Right cardiac atrium (tissue), 5 donors: ENCODE measurements at regions not wholly inside any gene's neighbourhood (a gene's known extent, or its start where the extent isn't known, plus 50 kb on each side); places are given as distances from the start of the nearest gene placed in this dataset.
"Not testable (repeated sequence)": the region's sequence is repeated elsewhere in the genome, so short reads cannot be mapped to it uniquely, and the experiment has no call there.

Experiments
- ATAC-seq, 2 donors: fragments of 200-7000 bp; cut with Tn5 transposase; one replicate each; pipeline versions ENCODE4 v1.8.0 to v1.9.1; 2020; ENCODE audit warnings: moderate library complexity in 2 of 2, mild to moderate bottlenecking in 1 of 2
- DNase-seq, 3 donors: peaks; one replicate each; pipeline ENCODE4 v3.0.0-alpha.2; 2020
- H3K27ac ChIP-seq: one replicate; pipeline ENCODE4 v1.5.1; 2013; ENCODE audit warnings: mild to moderate bottlenecking, low read length, control low read depth, moderate library complexity
- H3K27me3 ChIP-seq: one replicate; pipeline ENCODE4 v1.6.1; 2013; ENCODE audit not compliant: control insufficient read depth, insufficient read depth
- H3K4me1 ChIP-seq: one replicate; pipeline ENCODE4 v1.6.1; 2013; ENCODE audit warnings: low read length; ENCODE audit not compliant: control insufficient read depth, insufficient read depth
- H3K4me3 ChIP-seq: one replicate; pipeline ENCODE4 v1.5.1; 2013; ENCODE audit warnings: low read length, control low read depth
- H3K9me3 ChIP-seq: one replicate; pipeline ENCODE4 v1.6.1; 2013; ENCODE audit warnings: low read length; ENCODE audit not compliant: control insufficient read depth
- WGBS: extraction: QIAGEN DNeasy Blood & Tissue Kit; methylation state at CpG from one replicate; pipeline ENCODE4 v1.1.7; 2013; 5-methylcytosine and 5-hydroxymethylcytosine counted together
- intact Hi-C, 4 donors: fragments of 100-400 bp; cut with DNase I; formaldehyde crosslinking; loops; one replicate each; pipeline versions ENCODE4 v1.11.0 to v1.14.0; 2022 to 2023
- donor health status: healthy with polysubstance abuse.
- donor health status: DM: no; HTN: yes; CAD: no.
- donor health status: DM: no; HTN: no; CAD: no.
- donor health status: DM: no; HTN: yes; CAD: no; lungs with severe emphysema.
- donor health status: DM: yes; HTN: yes; CAD: no.

DNA sequence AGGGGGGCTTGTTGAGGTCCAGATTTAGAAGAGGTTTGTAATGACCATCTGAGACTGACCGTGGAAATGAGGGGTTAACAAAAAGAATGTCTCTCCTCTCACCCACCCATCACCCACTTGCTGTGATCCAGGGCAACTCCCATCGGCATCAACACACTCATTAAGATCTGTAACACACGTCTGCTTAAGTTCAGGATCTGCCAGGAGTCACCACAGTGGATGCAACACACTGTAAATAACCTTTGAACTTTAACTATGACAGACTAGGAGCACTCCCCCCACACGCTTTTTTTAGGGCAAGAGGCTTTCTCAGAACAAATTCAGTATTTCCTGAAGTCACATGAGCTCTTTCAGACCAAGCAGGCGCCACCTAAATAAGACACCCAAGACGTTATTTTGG, 301.9 kb downstream of the ANAPC1 start:
- ATAC-seq, DNase-seq, H3K27ac ChIP-seq, H3K27me3 ChIP-seq, intact Hi-C loops, H3K4me3 ChIP-seq, H3K4me1 ChIP-seq, H3K9me3 ChIP-seq: not testable (repeated sequence)
- 80% methylated on average over 6 of the region's 6 CpGs for WGBS

DNA sequence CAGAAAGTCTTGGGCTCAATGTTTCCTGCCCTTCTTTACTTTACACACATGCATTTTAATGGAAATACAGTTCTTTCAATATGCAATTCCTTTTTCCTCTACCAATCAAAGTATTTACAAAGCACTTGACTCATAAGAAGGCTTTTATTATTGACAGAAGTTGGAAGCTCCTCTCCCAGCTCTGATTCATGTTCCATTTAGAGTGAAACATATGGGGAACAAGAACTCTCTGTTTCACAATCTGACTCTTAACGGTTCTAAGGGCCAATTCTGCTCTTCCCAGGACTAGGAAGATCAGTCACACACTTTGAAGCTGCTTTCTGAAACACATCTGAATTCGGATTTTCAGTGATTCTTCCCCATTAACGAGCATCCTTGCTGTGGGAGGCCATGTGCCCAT, 300.5 kb downstream of the ANAPC1 start:
- H3K4me1 ChIP-seq, H3K27ac ChIP-seq, intact Hi-C loops, DNase-seq, H3K27me3 ChIP-seq, H3K4me3 ChIP-seq, ATAC-seq, H3K9me3 ChIP-seq: not testable (repeated sequence)
- no CpG with 5 or more reads among the region's 3 CpGs for WGBS

DNA sequence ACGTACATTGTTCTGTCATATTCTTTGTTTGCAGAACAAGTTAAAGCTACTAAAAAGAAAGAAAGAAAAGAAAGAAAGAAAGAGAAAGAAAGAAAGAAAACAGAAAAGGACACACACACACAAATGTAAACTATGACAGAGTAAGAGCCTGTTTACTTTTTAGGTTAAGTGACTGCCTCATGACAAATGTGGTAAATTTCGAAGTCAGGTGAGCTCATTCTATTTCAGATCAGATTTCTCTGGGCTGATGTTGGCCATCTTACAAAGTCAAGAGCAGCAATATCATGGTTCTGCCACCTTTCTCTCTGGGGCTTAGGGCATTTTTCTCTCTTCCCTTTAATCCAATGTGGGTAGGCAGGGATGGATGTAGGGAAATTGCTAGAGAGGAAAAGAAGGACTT, 299.5 kb downstream of the ANAPC1 start:
- H3K27ac ChIP-seq, ATAC-seq, H3K4me1 ChIP-seq, H3K9me3 ChIP-seq, H3K4me3 ChIP-seq, intact Hi-C loops, DNase-seq, H3K27me3 ChIP-seq: not testable (repeated sequence)
- 89% methylated on average over 1 of the region's 2 CpGs for WGBS

DNA sequence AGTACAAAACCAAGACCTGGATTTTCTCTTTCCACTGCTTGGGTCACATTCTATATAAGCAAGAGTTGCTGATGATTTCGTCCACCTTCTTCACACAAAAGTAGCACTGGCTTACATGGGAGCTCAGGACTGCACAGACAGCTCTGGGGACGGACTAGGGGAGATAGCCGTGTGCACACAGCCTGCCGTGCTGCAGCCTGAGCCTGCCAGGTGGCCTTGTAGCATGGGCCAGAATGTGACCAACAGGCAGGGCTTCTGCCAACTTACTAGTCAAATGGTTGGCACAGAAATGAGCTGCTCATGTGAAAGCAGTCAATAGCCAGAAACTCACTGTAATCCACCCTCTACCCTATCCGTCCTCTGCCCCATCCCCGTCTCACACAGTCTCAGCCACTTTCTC, 299.0 kb downstream of the ANAPC1 start:
- DNase-seq, intact Hi-C loops, H3K9me3 ChIP-seq, H3K4me1 ChIP-seq, H3K4me3 ChIP-seq, H3K27ac ChIP-seq, H3K27me3 ChIP-seq: not testable (repeated sequence)
- WGBS: 80% methylated on average over 6 of the region's 6 CpGs
- ATAC-seq: peak; percentile 40 to 48

DNA sequence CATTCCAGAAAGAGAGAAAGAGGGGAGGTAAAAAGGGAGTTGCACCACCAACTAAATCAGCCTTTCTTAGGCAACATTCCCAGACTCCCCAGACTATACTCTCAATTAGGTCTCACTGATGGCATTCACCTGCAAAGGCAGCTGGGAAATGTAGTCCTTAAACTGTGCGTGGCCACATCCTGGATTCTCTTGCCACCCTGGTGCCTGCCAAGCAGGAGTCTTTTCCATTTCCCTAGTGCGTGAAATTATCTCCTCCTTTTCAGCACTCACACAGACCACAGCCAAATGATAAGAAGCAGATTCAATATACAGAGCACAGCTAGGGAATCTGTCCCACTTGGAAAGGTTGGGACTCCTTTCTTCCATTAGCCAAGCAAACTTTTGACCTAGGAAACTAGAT, 298.0 kb downstream of the ANAPC1 start:
- H3K4me3 ChIP-seq, H3K9me3 ChIP-seq, intact Hi-C loops, H3K27me3 ChIP-seq, H3K27ac ChIP-seq, DNase-seq, H3K4me1 ChIP-seq: not testable (repeated sequence)
- ATAC-seq: peak; percentile 69 to 81
- WGBS: 17% methylated on average over 2 of the region's 2 CpGs

DNA sequence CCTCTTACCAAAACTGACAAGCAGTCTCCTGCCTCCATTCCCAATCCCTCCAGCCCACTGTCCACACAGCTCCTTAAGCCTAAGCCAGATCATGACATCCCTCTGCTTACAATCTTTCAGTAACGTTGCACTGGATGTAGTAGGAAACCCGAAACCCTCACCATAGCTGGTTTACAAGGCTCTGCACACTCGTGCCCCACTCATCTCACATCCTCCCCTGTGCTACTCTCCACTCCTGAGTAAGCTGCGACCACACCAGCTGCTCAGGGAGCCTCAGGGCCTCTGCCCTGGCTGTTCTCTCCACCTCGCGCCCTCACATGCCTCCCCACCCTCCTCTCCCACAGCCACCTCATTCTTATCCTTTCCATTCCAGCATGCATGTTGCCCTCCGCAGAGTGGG, 288.9 kb downstream of the ANAPC1 start:
- intact Hi-C loops, ATAC-seq, H3K4me1 ChIP-seq, DNase-seq, H3K4me3 ChIP-seq, H3K9me3 ChIP-seq, H3K27me3 ChIP-seq, H3K27ac ChIP-seq: not testable (repeated sequence)
- WGBS: 100% methylated on average over 3 of the region's 7 CpGs

DNA sequence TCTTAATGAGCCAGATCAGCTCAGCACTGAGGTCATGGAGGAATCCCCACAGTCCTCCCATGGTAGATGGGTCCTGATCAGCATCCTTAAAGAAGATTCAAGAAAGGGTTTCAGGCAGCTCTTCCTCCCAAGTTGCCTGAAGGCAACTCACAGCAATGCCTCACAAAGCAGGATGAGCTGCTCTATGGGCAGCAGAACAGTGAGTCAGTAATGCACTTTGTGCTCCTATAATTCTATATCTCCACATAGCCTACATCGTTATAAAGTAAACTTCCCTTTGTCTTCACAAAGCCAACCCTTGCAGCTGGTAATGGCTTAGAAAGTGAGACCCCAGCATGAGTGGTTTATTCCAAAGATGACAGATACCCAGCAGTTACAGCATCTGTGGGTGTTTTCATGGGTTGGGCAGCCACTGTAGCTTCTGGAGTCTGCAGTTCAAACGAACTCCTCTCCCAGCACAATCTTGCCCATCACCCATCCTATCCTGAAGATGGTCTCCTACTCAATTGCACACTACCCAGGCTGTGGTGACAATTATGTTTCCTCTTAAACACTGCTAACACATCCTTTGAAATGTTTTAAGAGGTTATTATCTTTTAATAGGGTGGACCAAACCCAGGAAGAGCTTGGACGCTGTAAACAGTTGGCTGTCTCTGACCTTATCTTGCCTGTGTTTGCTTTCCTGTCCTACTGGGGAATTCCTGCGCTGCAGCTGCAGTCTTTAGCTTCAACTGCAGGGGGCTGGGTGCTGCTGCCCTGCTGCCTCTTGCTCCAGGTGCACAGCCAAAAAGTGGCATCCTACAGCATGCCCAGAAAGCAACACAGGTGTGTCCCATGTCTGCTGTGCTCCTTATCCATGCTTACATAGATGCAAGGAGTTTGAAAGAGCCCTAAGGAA, 286.9 kb downstream of the ANAPC1 start:
- ATAC-seq: peak in 1 of 2 donors; percentile 43
- 77% methylated on average over 1 of the region's 4 CpGs for WGBS
- not testable (repeated sequence) for DNase-seq

DNA sequence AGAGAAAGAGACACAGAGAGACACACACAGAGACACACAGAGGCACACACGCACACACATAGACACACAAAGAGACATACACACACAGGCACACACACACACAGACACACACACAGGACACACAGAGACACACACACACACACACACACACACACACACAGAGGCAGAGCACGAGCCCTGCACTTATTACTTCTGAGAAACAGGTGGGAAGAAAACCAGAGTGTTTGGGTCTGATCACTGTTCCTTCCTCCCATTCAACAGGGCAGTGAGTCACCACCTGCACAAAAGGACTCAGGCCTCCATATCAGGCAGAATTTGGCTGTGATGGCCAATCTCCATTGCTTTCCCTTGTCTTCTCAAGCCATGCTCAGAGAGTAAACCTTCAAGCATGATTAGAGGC, 285.0 kb downstream of the ANAPC1 start:
- intact Hi-C loops, H3K9me3 ChIP-seq, H3K4me1 ChIP-seq, DNase-seq, H3K27me3 ChIP-seq, H3K27ac ChIP-seq, H3K4me3 ChIP-seq: not testable (repeated sequence)
- WGBS: 67% methylated on average over 2 of the region's 2 CpGs
- ATAC-seq: peak; percentile 22 to 73

More for the DNA sequence above, 286.9 kb downstream of the ANAPC1 start:
- H3K4me1 ChIP-seq, H3K27ac ChIP-seq, H3K4me3 ChIP-seq, H3K9me3 ChIP-seq, H3K27me3 ChIP-seq, intact Hi-C loops: not testable (repeated sequence)

DNA sequence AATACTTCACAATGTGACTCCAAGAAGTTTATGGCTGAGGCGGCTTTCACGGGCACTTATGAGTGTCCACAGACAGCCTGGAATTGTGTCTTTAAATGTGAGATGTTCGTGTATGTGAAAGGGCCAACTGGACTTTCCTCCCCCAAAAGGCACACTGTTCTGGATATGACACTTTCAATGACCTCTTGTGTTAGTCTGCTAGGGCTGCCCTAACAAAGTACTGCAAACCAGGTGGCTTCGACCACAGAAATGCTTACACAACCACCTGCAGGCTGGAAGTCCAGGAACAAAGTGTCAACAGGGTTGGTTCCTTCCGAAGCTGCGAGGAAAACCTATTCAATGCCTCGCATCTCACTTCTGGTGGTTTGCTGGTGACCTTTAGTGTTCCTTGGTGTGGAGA, 281.7 kb downstream of the ANAPC1 start:
- H3K27ac ChIP-seq, DNase-seq, H3K4me3 ChIP-seq, H3K9me3 ChIP-seq, intact Hi-C loops, H3K27me3 ChIP-seq, ATAC-seq, H3K4me1 ChIP-seq: not testable (repeated sequence)
- 93% methylated on average over 7 of the region's 7 CpGs for WGBS

DNA sequence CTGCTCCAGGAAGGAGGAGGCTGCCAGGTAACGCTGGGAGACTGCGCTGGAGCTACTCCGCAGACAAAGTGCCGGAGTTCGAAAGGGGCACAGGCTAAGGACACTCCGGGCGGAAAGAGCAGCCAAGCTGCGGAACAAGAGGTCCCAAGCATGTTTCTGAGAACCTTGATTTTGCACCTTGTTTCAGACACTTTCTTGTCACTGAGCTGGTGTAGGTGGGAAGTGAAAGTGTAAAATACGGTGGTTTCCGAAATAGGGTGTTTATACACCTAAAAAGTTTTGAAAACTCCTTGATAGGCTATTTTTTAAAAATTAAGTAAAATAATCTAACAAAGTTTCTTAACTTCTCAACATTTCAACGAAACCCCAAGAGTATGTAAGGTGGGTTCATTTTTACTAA, 278.2 kb downstream of the ANAPC1 start:
- DNase-seq, intact Hi-C loops, H3K27ac ChIP-seq, H3K4me3 ChIP-seq, H3K4me1 ChIP-seq, H3K27me3 ChIP-seq, H3K9me3 ChIP-seq, ATAC-seq: not testable (repeated sequence)
- WGBS: 98% methylated on average over 7 of the region's 11 CpGs

DNA sequence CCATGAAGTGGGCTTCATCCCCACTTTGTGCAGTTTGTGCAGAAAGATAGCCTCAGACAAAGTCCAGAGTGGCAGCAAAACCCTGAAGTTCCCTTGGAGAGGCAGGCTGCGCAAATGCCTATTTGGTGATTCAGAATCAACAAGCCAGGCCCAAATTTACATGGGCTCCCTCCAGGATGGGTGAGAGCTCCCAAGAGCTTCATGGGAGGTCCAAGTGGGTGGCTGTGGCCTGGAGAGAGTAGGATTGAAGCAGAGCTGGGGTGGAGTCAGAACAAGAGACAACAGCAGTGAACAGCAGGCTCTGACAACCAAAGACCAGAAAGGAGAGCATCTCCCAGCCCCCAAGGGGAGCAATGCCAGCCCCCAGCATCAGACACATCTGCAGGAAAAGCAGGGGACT, 277.4 kb downstream of the ANAPC1 start:
- H3K27me3 ChIP-seq, H3K4me3 ChIP-seq, intact Hi-C loops, H3K4me1 ChIP-seq, H3K27ac ChIP-seq, H3K9me3 ChIP-seq, ATAC-seq, DNase-seq: not testable (repeated sequence)
- no CpG with 5 or more reads among the region's 1 CpG for WGBS
